Neural cell (in vitro differentiated cells): ENCODE measurements at regions not wholly inside any gene's neighbourhood (a gene's known extent, or its start where the extent isn't known, plus 50 kb on each side); places are given as distances from the start of the nearest gene placed in this dataset.

Source experiments
- H2AFZ ChIP-seq: fragments of 200-600, 300-800 bp; sonication (generic), shearing (Covaris generic); 2 replicates; pipeline ENCODE4 v1.6.0; 2014; ENCODE audit warnings: low read depth, mild to moderate bottlenecking, antibody characterized with exemption, low read length, moderate library complexity
- H3F3A ChIP-seq: fragments of 200-600 bp; shearing (Covaris generic); 2 replicates; pipeline ENCODE4 v1.6.1; 2016; ENCODE audit warnings: mild to moderate bottlenecking, moderate library complexity, mixed read lengths, antibody characterized with exemption, low read length; ENCODE audit not compliant: insufficient read depth, poor library complexity, severe bottlenecking
- H3K27ac ChIP-seq: fragments of 200-600, 300-800 bp; sonication (generic), shearing (Covaris generic); 2 replicates; pipeline ENCODE4 v1.5.1; 2014; ENCODE audit warnings: mild to moderate bottlenecking, low read length, moderate library complexity
- H3K27me3 ChIP-seq: fragments of 300-800, 200-600 bp; sonication (generic), shearing (Covaris generic); 2 replicates; pipeline ENCODE4 v1.6.0; 2014; ENCODE audit warnings: mild to moderate bottlenecking, low read depth, low read length, moderate library complexity; ENCODE audit not compliant: insufficient read depth
- H3K36me3 ChIP-seq: fragments of 300-800, 200-600 bp; sonication (generic), shearing (Covaris generic); 2 replicates; pipeline ENCODE4 v1.5.1; 2014; ENCODE audit warnings: mild to moderate bottlenecking, antibody characterized with exemption, low read length, moderate library complexity; ENCODE audit not compliant: insufficient read depth
- H3K4me2 ChIP-seq: fragments of 300-800, 200-600 bp; sonication (generic), shearing (Covaris generic); 2 replicates; pipeline ENCODE4 v1.6.0; 2014; ENCODE audit warnings: mild to moderate bottlenecking, low read length
- H3K4me3 ChIP-seq: fragments of 300-800, 200-600 bp; sonication (generic), shearing (Covaris generic); 2 replicates; pipeline ENCODE4 v1.5.1; 2014; ENCODE audit warnings: mild to moderate bottlenecking, low read length, moderate library complexity
- H3K79me2 ChIP-seq: fragments of 200-600 bp; shearing (Covaris generic); replicated peaks from 2 replicates; pipeline ENCODE4 v1.6.0; 2014; ENCODE audit warnings: mild to moderate bottlenecking, low read length, moderate library complexity; ENCODE audit not compliant: insufficient read depth
- H3K9ac ChIP-seq: fragments of 300-800, 200-600 bp; sonication (generic), shearing (Covaris generic); 2 replicates; pipeline ENCODE4 v1.6.1; 2016; ENCODE audit warnings: mild to moderate bottlenecking, low read length, mixed read lengths
- H3K9me2 ChIP-seq: fragments of 200-600 bp; shearing (Covaris generic); 2 replicates; pipeline ENCODE4 v1.6.1; 2016; ENCODE audit warnings: mild to moderate bottlenecking, low read length, mixed read lengths; ENCODE audit not compliant: insufficient read depth
- H3K9me3 ChIP-seq: fragments of 200-600, 300-800 bp; sonication (generic), shearing (Covaris generic); 2 replicates; pipeline ENCODE4 v1.6.1; 2016; ENCODE audit warnings: mild to moderate bottlenecking, mixed run types, low read length, moderate library complexity, mixed read lengths
- H4K20me1 ChIP-seq: fragments of 200-600 bp; shearing (Covaris generic); 2 replicates; pipeline ENCODE4 v1.6.1; 2016; ENCODE audit warnings: mild to moderate bottlenecking, mixed run types; ENCODE audit not compliant: insufficient read depth
- CTCF ChIP-seq: fragments of 450-650 bp; IDR thresholded peaks from 2 replicates; pipeline ENCODE4 v1.5.1; 2014; ENCODE audit warnings: antibody characterized with exemption, mild to moderate bottlenecking, moderate library complexity; ENCODE audit not compliant: poor library complexity, severe bottlenecking
- EP300 ChIP-seq: fragments of 450-650 bp; conservative IDR thresholded peaks from 2 replicates; pipeline ENCODE4 v1.6.1; 2014; ENCODE audit warnings: antibody characterized with exemption, mild to moderate bottlenecking, moderate library complexity; ENCODE audit not compliant: poor library complexity, severe bottlenecking
- EZH2 ChIP-seq: fragments of 200-600, 300-800 bp; shearing (Covaris generic), sonication (generic); IDR thresholded peaks from 2 replicates; pipeline ENCODE4 v1.6.1; 2014; ENCODE audit warnings: antibody characterized with exemption, low read length, borderline replicate concordance, mild to moderate bottlenecking; ENCODE audit not compliant: insufficient read depth, poor library complexity, severe bottlenecking
- MXI1 ChIP-seq: fragments of 450-650 bp; conservative IDR thresholded peaks from 2 replicates; pipeline ENCODE4 v1.6.1; 2014; ENCODE audit warnings: antibody characterized with exemption, mild to moderate bottlenecking; ENCODE audit not compliant: poor library complexity, severe bottlenecking
- POLR2AphosphoS5 ChIP-seq: IDR thresholded peaks from 2 replicates; pipeline ENCODE4 v1.6.1; 2012
- RAD21 ChIP-seq: fragments of 450-650 bp; conservative IDR thresholded peaks from 2 replicates; pipeline ENCODE4 v1.6.1; 2014; ENCODE audit warnings: antibody characterized with exemption, mild to moderate bottlenecking, moderate library complexity
- SMC3 ChIP-seq: fragments of 450-650 bp; conservative IDR thresholded peaks from 2 replicates; pipeline ENCODE4 v1.6.1; 2014; ENCODE audit warnings: antibody characterized with exemption, mild to moderate bottlenecking, moderate library complexity; ENCODE audit not compliant: poor library complexity
- TAF1 ChIP-seq: IDR thresholded peaks from 2 replicates; pipeline ENCODE4 v1.6.1; 2012; ENCODE audit warnings: low read depth
- TF ChIP-seq, protein P1 (sequence below): IDR thresholded peaks from 2 replicates; pipeline ENCODE4 v1.6.1; 2012; ENCODE audit warnings: borderline replicate concordance

- Histone ChIP-seq H3K9ac (no peak overlapping the region), H3K27ac (no peak overlapping the region), H3K36me3 (no peaks in the 10 kb centered on the region), H3K79me2 (no peaks in the 10 kb centered on the region), H3F3A (no peaks in the 10 kb centered on the region), H2AFZ (no peak overlapping the region), H3K4me3 (no peak overlapping the region), H3K4me2 (no peak overlapping the region), H3K9me3 (no peaks in the 10 kb centered on the region), H3K9me2 (no peaks in the 10 kb centered on the region), H3K27me3 (no peaks in the 10 kb centered on the region), H4K20me1 (no peaks in the 10 kb centered on the region)
- TF ChIP-seq SMC3 (no peak), EP300 (no peak), CTCF (no peak), RAD21 (no peak), TAF1 (no peak), EZH2 (no peak), POLR2AphosphoS5 (no peak), MXI1 (no peak)
- TF ChIP-seq, protein P1, sequence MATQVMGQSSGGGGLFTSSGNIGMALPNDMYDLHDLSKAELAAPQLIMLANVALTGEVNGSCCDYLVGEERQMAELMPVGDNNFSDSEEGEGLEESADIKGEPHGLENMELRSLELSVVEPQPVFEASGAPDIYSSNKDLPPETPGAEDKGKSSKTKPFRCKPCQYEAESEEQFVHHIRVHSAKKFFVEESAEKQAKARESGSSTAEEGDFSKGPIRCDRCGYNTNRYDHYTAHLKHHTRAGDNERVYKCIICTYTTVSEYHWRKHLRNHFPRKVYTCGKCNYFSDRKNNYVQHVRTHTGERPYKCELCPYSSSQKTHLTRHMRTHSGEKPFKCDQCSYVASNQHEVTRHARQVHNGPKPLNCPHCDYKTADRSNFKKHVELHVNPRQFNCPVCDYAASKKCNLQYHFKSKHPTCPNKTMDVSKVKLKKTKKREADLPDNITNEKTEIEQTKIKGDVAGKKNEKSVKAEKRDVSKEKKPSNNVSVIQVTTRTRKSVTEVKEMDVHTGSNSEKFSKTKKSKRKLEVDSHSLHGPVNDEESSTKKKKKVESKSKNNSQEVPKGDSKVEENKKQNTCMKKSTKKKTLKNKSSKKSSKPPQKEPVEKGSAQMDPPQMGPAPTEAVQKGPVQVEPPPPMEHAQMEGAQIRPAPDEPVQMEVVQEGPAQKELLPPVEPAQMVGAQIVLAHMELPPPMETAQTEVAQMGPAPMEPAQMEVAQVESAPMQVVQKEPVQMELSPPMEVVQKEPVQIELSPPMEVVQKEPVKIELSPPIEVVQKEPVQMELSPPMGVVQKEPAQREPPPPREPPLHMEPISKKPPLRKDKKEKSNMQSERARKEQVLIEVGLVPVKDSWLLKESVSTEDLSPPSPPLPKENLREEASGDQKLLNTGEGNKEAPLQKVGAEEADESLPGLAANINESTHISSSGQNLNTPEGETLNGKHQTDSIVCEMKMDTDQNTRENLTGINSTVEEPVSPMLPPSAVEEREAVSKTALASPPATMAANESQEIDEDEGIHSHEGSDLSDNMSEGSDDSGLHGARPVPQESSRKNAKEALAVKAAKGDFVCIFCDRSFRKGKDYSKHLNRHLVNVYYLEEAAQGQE, result no peak
Measured at GRCh38 chr16:65576631-65577030, 454.8 kb upstream of the CDH11 start.

DNA sequence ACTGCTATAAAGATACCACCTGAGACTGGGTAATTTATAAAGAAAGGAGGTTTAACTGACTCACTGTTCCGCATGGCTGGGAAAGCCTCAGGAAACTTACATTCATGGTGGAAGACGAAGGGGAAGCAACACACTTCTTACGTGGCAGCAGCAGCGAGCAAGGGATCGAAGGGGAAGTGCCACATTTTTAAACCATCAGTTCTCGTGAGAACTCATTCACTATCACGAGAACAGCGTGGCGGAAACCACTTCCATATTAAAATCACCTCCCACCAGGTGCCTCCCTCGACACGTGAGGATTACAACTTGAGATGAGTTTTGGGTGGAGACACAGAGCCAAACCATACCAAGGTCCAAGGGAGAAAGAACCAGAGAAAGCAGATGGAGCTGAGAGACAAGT is 454.3 kb upstream of the CDH11 start:
- Histone ChIP-seq H3K9ac (no peak overlapping the region), H3K36me3 (no peaks in the 10 kb centered on the region), H3K27me3 (no peaks in the 10 kb centered on the region), H4K20me1 (no peaks in the 10 kb centered on the region), H3F3A (no peaks in the 10 kb centered on the region), H3K79me2 (no peaks in the 10 kb centered on the region), H2AFZ (no peak overlapping the region), H3K9me2 (no peaks in the 10 kb centered on the region), H3K4me2 (no peak overlapping the region), H3K9me3 (no peaks in the 10 kb centered on the region), H3K4me3 (no peak overlapping the region), H3K27ac (no peak overlapping the region)
- no peak for TF ChIP-seq POLR2AphosphoS5
- TF ChIP-seq, protein P1, result no peak
- no peak for TF ChIP-seq SMC3
- TF ChIP-seq RAD21, result no peak
- TF ChIP-seq MXI1, result no peak
- TF ChIP-seq EP300, result no peak
- no peak for TF ChIP-seq EZH2
- no peak for TF ChIP-seq TAF1
